22Rv1 (cell line): ENCODE measurements at regions not wholly inside any gene's neighbourhood (a gene's known extent, or its start where the extent isn't known, plus 50 kb on each side); places are given as distances from the start of the nearest gene placed in this dataset.
"Not testable (repeated sequence)": the region's sequence is repeated elsewhere in the genome, so short reads cannot be mapped to it uniquely, and the experiment has no call there.

Source experiments
- H3K27ac ChIP-seq: fragments of 450-650 bp; 2 replicates; pipeline ENCODE4 v1.5.1; 2017
- CTCF ChIP-seq: fragments of 450-650 bp; IDR thresholded peaks from 2 replicates; pipeline ENCODE4 v1.5.1; 2017; ENCODE audit warnings: mild to moderate bottlenecking
- ZFX ChIP-seq: fragments of 450-650 bp; IDR thresholded peaks from 2 replicates; pipeline ENCODE4 v1.6.1; 2017; ENCODE audit warnings: antibody characterized with exemption, borderline replicate concordance

DNA sequence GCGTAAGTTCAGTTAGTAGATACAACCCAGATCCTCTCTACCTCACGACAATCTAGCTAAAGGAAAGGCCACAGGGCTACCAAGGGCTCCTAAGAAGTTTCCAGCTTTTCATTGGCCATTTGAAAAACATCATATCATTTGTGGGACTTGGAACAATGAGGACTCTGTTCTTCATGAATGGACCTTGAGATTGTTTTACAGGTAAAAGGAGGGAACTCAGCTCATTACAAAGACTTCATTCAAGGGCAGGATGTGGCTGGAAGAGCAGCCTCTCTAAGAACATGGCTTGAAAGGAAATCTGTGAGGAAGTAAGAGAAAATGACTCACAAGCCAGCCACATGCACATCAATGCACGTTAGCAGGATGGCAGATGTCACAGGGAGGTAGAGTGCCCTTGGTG lies 105.9 kb upstream of the SLC7A11 start:
- H3K27ac ChIP-seq, result 0 out of 2 replicates have a peak overlapping the region, but pooled peaks have one; percentile 11
- TF ChIP-seq CTCF (no peak), ZFX (no peak)

GRCh38 chr4:138347561-138347960 lies 105.4 kb upstream of the SLC7A11 start:
- TF ChIP-seq ZFX (no peak), CTCF (no peak)
- 0 out of 2 replicates have a peak overlapping the region, but pooled peaks have one; percentile 11 for H3K27ac ChIP-seq

DNA sequence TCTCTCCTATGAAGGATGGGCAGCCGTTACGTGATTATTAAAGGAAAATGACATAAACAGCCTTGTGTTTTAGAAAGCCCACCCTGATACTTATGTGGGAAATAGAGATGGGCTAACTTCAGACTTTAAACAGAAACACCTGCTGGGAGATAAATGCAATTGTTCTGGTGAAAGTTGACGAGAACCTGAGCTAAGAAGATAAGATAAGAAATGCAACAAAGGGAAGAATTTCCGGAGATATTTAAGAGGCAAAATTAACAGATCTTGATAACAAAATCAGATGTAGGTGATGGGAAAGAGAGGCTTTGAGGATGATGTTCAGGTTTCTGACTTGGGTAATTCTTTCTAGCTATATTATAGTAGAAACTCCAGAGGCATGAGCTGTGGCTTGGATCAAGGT lies 102.7 kb upstream of the SLC7A11 start:
- no peak for TF ChIP-seq CTCF
- no peak overlapping the region for H3K27ac ChIP-seq

GRCh38 chr4:138344054-138344453 lies 101.9 kb upstream of the SLC7A11 start:
- H3K27ac ChIP-seq, result no peak overlapping the region
- TF ChIP-seq CTCF (no peak), ZFX (no peak)

- TF ChIP-seq CTCF (no peak), ZFX (no peak)
- no peak overlapping the region for H3K27ac ChIP-seq
These were observed 99.7 kb upstream of the SLC7A11 start for GRCh38 chr4:138341739-138342415.

DNA sequence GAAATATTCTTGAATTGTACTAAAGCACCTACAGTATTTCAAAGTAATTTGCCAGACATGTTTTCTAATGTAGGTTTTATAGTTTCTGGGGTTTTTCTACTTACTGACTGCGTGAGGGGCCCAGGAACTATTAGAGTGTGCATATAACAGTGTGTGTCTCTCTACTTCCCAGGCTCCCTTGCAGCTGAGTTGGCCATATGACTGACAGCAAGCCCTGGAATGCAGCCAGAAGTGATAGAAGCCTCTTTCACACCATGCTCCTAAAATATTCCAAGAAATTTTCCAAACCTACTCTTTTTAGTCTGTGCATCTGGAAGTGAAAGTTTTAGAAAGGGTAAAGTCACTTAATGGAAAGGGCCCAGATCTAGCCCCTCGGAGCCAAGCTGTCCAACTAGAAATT lies 96.7 kb upstream of the SLC7A11 start:
- H3K27ac ChIP-seq, result no peak overlapping the region
- TF ChIP-seq CTCF, result no peak
- no peak for TF ChIP-seq ZFX

GRCh38 chr4:138338222-138338621 lies 96.1 kb upstream of the SLC7A11 start:
- H3K27ac ChIP-seq, result not testable (repeated sequence)
